Activated CD8-positive, alpha-beta T cell treated with anti-CD3 and anti-CD28 coated beads for 36 hours (primary cell): ENCODE measurements at regions not wholly inside any gene's neighbourhood (a gene's known extent, or its start where the extent isn't known, plus 50 kb on each side); places are given as distances from the start of the nearest gene placed in this dataset.
"Not testable (repeated sequence)": the region's sequence is repeated elsewhere in the genome, so short reads cannot be mapped to it uniquely, and the experiment has no call there.

Experiments used
- ATAC-seq: fragments of 200-7000 bp; cut with Tn5 transposase; one replicate; pipeline ENCODE4 v1.10.0; 2021; ENCODE audit warnings: mild to moderate bottlenecking, moderate library complexity
- CTCF ChIA-PET: fragments of 350-600 bp; sonication (Branson Sonifier 250); formaldehyde crosslinking; loops from one replicate; lab custom pipeline; 2021; ENCODE audit warnings: antibody characterized with exemption; lab: Charles Lee
- POLR2A ChIA-PET: fragments of 350-600 bp; sonication (Branson Sonifier 250); formaldehyde crosslinking; loops from one replicate; lab custom pipeline; 2021; ENCODE audit warnings: antibody characterized with exemption; lab: Charles Lee
- DNase-seq: peaks from one replicate; pipeline ENCODE4 v3.0.0-alpha.2; 2020
- H3K27ac Mint-ChIP-seq: one replicate; pipeline ENCODE4 v1.8.0; 2021; ENCODE audit warnings: mild to moderate bottlenecking, mixed read lengths
- H3K27me3 Mint-ChIP-seq: one replicate; pipeline ENCODE4 v1.8.0; 2021; ENCODE audit warnings: mixed read lengths
- H3K36me3 Mint-ChIP-seq: one replicate; pipeline ENCODE4 v1.8.0; 2021; ENCODE audit warnings: low read depth, mixed read lengths
- H3K4me1 Mint-ChIP-seq: one replicate; pipeline ENCODE4 v1.8.0; 2021; ENCODE audit warnings: low read depth, mixed read lengths
- H3K4me3 Mint-ChIP-seq: one replicate; pipeline ENCODE4 v1.8.0; 2021; ENCODE audit warnings: mild to moderate bottlenecking, moderate library complexity, mixed read lengths
- H3K9me3 Mint-ChIP-seq: one replicate; pipeline ENCODE4 v1.8.0; 2021; ENCODE audit warnings: mixed read lengths
- intact Hi-C: fragments of 100-400 bp; cut with micrococcal nuclease; formaldehyde crosslinking; loops from one replicate; pipeline ENCODE4 v1.10.0; 2022
- TF ChIP-seq, protein P1 (sequence below): fragments of 200-600 bp; IDR thresholded peaks from one replicate; pipeline ENCODE4 v1.8.0; 2022; ENCODE audit warnings: antibody characterized with exemption, mild to moderate bottlenecking

DNA sequence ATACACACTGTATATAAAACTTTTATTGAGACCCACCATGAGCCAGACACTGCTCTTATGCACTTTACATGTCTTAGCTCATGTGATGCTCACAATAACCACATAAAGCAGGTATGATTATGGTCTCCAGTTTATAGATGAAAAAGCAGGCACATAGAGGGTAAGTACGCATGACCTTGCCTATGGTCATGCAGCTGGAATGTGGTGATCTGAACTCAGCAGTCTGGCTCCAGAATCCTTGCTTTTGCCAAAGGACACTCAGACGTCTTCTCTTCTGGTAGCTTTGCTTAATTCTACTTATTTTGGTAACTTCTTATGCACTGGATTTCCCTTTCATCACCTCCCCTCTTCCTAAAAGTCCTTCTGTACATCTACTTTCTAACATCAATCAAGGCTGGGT lies 103.3 kb upstream of the CRY1 start:
- ATAC-seq (no peak), DNase-seq (no peak)
- Mint-ChIP-seq H3K4me1 (peaks cover 2% of the 10 kb centered on the region), H3K27ac (no peak overlapping the region), H3K4me3 (no peak overlapping the region), H3K9me3 (no peaks in the 10 kb centered on the region), H3K27me3 (peaks cover 1% of the 10 kb centered on the region), H3K36me3 (no peaks in the 10 kb centered on the region)
- ChIA-PET POLR2A (no interaction called here), CTCF (interaction anchor here (1.0 to 2.0 kb wide), 2 partner anchors 65 to 100 kb away, joined by 3 to 5 read pairs; no protein-coding TSS in a partner anchor)
- intact Hi-C loops: no loop called here
- TF ChIP-seq, protein P1, sequence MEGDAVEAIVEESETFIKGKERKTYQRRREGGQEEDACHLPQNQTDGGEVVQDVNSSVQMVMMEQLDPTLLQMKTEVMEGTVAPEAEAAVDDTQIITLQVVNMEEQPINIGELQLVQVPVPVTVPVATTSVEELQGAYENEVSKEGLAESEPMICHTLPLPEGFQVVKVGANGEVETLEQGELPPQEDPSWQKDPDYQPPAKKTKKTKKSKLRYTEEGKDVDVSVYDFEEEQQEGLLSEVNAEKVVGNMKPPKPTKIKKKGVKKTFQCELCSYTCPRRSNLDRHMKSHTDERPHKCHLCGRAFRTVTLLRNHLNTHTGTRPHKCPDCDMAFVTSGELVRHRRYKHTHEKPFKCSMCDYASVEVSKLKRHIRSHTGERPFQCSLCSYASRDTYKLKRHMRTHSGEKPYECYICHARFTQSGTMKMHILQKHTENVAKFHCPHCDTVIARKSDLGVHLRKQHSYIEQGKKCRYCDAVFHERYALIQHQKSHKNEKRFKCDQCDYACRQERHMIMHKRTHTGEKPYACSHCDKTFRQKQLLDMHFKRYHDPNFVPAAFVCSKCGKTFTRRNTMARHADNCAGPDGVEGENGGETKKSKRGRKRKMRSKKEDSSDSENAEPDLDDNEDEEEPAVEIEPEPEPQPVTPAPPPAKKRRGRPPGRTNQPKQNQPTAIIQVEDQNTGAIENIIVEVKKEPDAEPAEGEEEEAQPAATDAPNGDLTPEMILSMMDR: no peak

DNA sequence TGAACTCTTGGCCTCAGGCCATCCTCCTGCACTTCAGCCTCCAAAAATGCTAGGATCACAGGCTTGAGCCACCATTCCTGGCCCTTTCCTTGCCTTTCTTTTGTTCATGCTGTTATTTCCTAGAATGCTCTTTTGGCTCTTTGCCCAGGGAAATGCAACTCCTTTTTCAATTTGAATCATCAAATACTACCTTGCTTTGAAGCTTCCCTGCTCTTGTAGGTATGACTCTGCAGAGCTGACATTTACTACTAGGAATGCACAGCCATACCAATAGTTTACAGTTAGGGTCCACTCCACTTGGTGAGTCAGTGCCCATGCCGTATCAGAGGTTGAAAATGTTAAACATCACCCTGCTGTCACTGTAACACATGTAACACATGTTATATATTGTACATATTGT lies 107.0 kb upstream of the CRY1 start:
- H3K27me3 Mint-ChIP-seq: peaks cover 1% of the 10 kb centered on the region
- ChIA-PET POLR2A (interaction anchor here (0.7 kb wide), 1 partner anchor 268 kb away, joined by 3 read pairs; no protein-coding TSS in a partner anchor), CTCF (interaction anchor here (0.6 to 1.6 kb wide), 2 partner anchors 69 to 76 kb away, joined by 3 read pairs; no protein-coding TSS in a partner anchor)
- H3K4me1 Mint-ChIP-seq: peaks cover 2% of the 10 kb centered on the region
- ATAC-seq: peak; percentile 82
- no peaks in the 10 kb centered on the region for H3K9me3 Mint-ChIP-seq
- TF ChIP-seq, protein P1: no peak
- intact Hi-C loops: no loop called here
- no peaks in the 10 kb centered on the region for H3K36me3 Mint-ChIP-seq
- no peak overlapping the region for H3K4me3 Mint-ChIP-seq
- peak; percentile 28 for DNase-seq
- H3K27ac Mint-ChIP-seq: no peak overlapping the region

DNA sequence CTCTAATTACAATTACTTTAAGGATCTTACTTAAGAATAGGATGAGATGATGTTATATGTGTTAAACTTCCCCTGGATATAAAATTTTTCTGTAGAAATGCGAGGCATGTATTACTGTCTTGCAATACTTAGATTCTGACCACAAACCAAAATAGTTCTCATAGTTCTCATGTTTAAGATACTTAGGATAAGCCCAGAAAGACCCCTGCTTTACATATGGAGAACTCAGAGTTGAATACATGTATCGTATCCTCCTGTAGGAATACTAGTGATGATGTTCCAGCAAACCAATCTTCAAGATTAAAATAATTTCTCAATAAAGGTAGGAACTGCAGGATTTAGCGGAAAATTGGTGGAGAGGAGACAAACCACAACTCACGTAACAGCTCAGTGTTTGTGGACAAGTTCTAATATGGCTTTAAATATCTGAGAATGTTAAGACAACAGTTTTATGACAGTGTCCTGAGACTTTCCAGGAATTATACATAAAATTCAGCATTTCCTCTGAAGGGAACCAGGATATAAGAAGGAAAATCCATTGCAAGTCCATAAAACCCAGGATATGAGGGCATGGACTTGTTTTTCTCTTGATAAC lies 114.7 kb upstream of the CRY1 start:
- ChIA-PET CTCF (no interaction called here), POLR2A (no interaction called here)
- Mint-ChIP-seq H3K36me3 (no peaks in the 10 kb centered on the region), H3K4me3 (no peak overlapping the region), H3K4me1 (no peaks in the 10 kb centered on the region), H3K27ac (no peak overlapping the region), H3K9me3 (no peaks in the 10 kb centered on the region), H3K27me3 (peaks cover 5% of the 10 kb centered on the region)
- DNase-seq: no peak
- intact Hi-C loops: no loop called here
- no peak for ATAC-seq
- TF ChIP-seq, protein P1: no peak

GRCh38 chr12:107209700-107210099 lies 116.4 kb upstream of the CRY1 start:
- H3K9me3 Mint-ChIP-seq, DNase-seq, H3K27ac Mint-ChIP-seq, intact Hi-C loops, H3K36me3 Mint-ChIP-seq, H3K27me3 Mint-ChIP-seq, ATAC-seq, H3K4me3 Mint-ChIP-seq, CTCF ChIA-PET, POLR2A ChIA-PET, H3K4me1 Mint-ChIP-seq: not testable (repeated sequence)

GRCh38 chr12:107214373-107214773 lies 121.0 kb upstream of the CRY1 start:
- CTCF ChIA-PET, H3K4me3 Mint-ChIP-seq, H3K27ac Mint-ChIP-seq, intact Hi-C loops, H3K9me3 Mint-ChIP-seq, H3K36me3 Mint-ChIP-seq, H3K27me3 Mint-ChIP-seq, H3K4me1 Mint-ChIP-seq: not testable (repeated sequence)
- ATAC-seq (peak; percentile 70), DNase-seq (peak; percentile 25)
- POLR2A ChIA-PET: interaction anchor here (0.7 kb wide), 1 partner anchor 187 kb away, joined by 3 read pairs; no protein-coding TSS in a partner anchor

- CTCF ChIA-PET, H3K4me1 Mint-ChIP-seq, intact Hi-C loops, POLR2A ChIA-PET, H3K9me3 Mint-ChIP-seq, H3K27ac Mint-ChIP-seq, H3K36me3 Mint-ChIP-seq, ATAC-seq, DNase-seq, H3K4me3 Mint-ChIP-seq: not testable (repeated sequence)
- H3K27me3 Mint-ChIP-seq: peaks cover 12% of the 10 kb centered on the region
These were observed 123.1 kb upstream of the CRY1 start for GRCh38 chr12:107216411-107216810.
